HFFc6 (cell line): ENCODE measurements at regions not wholly inside any gene's neighbourhood (a gene's known extent, or its start where the extent isn't known, plus 50 kb on each side); places are given as distances from the start of the nearest gene placed in this dataset.

Source experiments
- DNase-seq: peaks from one replicate; pipeline ENCODE4 v3.0.0-alpha.2; 2018
- H3K27ac Mint-ChIP-seq: 2 replicates; pipeline ENCODE4 v1.8.0; 2020; ENCODE audit warnings: mild to moderate bottlenecking, mixed read lengths
- H3K27me3 Mint-ChIP-seq: 2 replicates; pipeline ENCODE4 v1.8.0; 2021; ENCODE audit warnings: mild to moderate bottlenecking, moderate library complexity, mixed read lengths; ENCODE audit not compliant: insufficient read depth
- H3K36me3 Mint-ChIP-seq: 2 replicates; pipeline ENCODE4 v1.8.0; 2021; ENCODE audit warnings: low read depth, mixed read lengths
- H3K4me1 Mint-ChIP-seq: 2 replicates; pipeline ENCODE4 v1.8.0; 2020; ENCODE audit warnings: low read depth, mixed read lengths
- H3K4me3 Mint-ChIP-seq: 2 replicates; pipeline ENCODE4 v1.8.0; 2020; ENCODE audit warnings: mild to moderate bottlenecking, moderate library complexity, mixed read lengths
- H3K9me3 Mint-ChIP-seq: 2 replicates; pipeline ENCODE4 v1.8.0; 2020; ENCODE audit warnings: mild to moderate bottlenecking, mixed read lengths
- TF ChIP-seq, protein P1 (sequence below): fragments of 200-600 bp; sonication (generic); IDR thresholded peaks from 2 replicates; pipeline ENCODE4 v1.5.0; 2021; ENCODE audit warnings: antibody characterized with exemption, mild to moderate bottlenecking

DNA sequence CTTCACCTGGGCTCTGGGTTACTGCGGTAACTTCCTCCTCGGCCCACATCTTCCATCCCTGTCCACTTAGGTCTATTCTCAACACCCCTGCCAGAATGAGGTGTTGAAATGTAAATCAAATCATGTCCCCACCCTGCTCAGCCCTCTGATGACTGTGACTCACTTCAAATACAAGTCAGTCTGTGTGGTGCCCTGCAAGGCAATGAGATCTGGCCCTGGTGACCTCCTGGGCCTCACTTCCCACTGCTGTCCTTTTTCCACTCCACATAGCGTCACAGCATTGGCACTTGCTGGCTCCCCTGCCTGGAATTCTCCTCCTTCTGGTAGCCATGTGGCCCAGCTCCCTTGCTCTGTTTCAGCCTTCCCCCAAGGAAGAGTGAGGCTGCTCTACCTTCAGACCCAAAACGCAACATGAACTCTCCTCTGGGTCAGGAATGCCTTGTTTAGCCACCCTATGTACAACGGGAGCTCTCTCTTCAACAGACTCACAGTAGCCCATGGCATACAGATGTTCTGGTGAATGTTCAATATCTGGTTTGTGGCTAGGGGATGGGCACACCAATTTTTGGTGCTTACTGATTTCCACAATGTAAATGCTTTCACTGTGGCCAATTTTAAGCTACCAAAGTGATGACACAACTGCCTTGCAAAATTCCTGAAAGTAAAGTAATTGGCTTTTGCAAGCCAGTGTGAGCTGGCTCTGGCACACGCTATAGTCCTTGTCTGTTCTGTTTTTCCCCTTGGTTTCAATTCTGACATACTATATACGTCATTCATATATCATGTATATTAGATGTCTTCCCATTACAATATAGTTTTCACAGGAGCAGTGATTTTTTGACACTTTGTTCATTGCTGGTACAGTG is 550.3 kb upstream of the HS6ST1 start:
- Mint-ChIP-seq H3K4me1 (no peaks in the 10 kb centered on the region), H3K36me3 (no peaks in the 10 kb centered on the region), H3K27me3 (no peaks in the 10 kb centered on the region), H3K9me3 (peaks cover 34% of the 10 kb centered on the region), H3K27ac (no peak overlapping the region), H3K4me3 (no peak overlapping the region)
- TF ChIP-seq, protein P1, sequence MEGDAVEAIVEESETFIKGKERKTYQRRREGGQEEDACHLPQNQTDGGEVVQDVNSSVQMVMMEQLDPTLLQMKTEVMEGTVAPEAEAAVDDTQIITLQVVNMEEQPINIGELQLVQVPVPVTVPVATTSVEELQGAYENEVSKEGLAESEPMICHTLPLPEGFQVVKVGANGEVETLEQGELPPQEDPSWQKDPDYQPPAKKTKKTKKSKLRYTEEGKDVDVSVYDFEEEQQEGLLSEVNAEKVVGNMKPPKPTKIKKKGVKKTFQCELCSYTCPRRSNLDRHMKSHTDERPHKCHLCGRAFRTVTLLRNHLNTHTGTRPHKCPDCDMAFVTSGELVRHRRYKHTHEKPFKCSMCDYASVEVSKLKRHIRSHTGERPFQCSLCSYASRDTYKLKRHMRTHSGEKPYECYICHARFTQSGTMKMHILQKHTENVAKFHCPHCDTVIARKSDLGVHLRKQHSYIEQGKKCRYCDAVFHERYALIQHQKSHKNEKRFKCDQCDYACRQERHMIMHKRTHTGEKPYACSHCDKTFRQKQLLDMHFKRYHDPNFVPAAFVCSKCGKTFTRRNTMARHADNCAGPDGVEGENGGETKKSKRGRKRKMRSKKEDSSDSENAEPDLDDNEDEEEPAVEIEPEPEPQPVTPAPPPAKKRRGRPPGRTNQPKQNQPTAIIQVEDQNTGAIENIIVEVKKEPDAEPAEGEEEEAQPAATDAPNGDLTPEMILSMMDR = no peak
- DNase-seq = no peak

DNA sequence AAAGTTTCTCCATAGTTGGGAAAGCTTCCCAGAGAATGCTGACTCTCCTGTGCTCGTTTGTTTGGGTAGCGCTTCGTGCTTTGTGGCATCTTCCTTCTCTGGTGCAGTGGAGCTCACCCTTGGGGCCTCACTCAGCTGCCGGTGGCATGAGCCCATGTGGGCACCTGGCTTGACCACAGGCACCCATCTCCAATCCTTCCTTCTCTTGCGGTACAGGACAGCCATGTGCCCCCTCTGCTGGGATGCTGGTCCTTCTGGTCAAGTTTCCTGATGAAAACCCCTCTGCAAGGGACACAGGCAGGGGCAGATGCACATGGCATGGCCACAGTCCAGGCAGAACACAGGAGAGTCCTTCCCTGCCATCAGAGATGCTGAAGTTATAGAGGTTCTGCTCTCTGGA is 555.9 kb upstream of the HS6ST1 start:
- H3K4me1 Mint-ChIP-seq = no peaks in the 10 kb centered on the region
- no peak overlapping the region for H3K4me3 Mint-ChIP-seq
- no peaks in the 10 kb centered on the region for H3K36me3 Mint-ChIP-seq
- peaks cover 41% of the 10 kb centered on the region for H3K9me3 Mint-ChIP-seq
- H3K27me3 Mint-ChIP-seq = no peaks in the 10 kb centered on the region; the same call in 1 of the 2 replicates
- H3K27ac Mint-ChIP-seq = no peak overlapping the region
- no peak for DNase-seq
- TF ChIP-seq, protein P1 = no peak

DNA sequence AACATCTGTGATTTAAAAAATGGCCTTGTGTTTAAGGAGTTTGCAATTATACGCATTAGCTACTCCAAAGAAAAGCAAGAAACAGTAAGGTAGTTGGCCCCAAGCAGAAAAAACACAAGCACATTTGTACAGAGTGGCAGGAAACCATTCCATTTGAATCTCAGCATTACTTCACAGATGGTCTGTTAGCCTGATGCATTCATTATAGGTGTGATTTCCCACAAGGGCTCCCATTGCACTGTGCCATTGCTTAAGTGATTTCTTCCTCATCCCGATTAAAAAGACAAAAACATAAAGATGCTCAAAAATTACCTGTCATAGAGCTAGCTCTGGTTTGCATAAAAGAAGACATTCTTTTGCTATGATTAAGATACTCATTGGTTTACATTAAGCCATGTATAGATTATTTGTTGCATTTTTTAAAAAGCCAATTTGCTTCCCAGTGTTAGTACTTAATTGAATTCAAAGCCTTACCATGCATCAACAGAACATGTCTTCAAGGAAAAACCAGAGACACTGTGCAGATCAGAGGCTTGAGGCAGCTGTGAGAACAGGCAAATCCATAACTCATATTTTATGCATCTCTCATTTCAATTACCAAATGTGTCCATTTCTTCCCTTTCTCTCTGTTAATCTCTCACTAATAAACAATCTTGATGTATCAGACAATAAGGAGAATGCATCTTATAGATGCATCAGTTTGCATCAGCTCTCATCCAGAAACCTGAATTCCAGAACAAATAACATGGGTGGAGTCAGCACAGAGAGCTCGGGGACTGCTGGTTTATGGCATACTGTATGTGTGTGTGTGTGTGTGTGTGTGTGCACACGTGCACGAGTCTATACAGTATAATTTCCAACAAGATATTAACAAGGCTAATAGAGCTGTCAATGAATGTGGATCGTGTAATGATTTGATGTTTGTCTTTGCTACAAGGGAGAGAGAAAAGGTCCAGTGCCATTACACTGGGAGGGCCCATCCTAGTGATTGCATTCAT is 558.6 kb upstream of the HS6ST1 start:
- Mint-ChIP-seq H3K27ac (no peak overlapping the region), H3K4me3 (no peak overlapping the region), H3K27me3 (no peaks in the 10 kb centered on the region; the same call in 1 of the 2 replicates), H3K36me3 (no peaks in the 10 kb centered on the region), H3K9me3 (peaks cover 44% of the 10 kb centered on the region), H3K4me1 (no peaks in the 10 kb centered on the region)
- no peak for DNase-seq
- TF ChIP-seq, protein P1 = no peak

DNA sequence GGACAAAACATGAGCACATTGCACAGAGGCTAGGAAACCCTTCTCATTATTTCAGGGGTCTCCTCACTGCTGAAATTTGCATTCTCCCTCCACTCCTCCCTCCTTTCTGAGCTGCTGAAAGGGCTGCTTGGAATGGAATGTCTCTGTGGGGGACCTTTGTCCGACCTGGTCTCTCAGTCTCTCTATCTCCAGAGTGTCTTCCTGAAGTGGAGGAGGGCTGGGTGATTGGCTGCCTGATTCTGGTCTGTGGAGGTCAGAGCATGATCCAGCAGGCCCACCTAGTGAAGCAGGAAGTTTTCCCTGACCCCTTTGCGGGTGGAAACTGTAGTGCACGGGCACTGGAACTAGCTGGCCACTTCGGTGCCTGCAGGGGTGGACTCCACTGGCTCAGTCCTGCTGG is 560.5 kb upstream of the HS6ST1 start:
- Mint-ChIP-seq H3K4me3 (no peak overlapping the region), H3K36me3 (no peaks in the 10 kb centered on the region), H3K27me3 (no peaks in the 10 kb centered on the region; the same call in 1 of the 2 replicates), H3K4me1 (no peaks in the 10 kb centered on the region), H3K9me3 (peaks cover 38% of the 10 kb centered on the region), H3K27ac (no peak overlapping the region)
- TF ChIP-seq, protein P1 = no peak
- DNase-seq = no peak

DNA sequence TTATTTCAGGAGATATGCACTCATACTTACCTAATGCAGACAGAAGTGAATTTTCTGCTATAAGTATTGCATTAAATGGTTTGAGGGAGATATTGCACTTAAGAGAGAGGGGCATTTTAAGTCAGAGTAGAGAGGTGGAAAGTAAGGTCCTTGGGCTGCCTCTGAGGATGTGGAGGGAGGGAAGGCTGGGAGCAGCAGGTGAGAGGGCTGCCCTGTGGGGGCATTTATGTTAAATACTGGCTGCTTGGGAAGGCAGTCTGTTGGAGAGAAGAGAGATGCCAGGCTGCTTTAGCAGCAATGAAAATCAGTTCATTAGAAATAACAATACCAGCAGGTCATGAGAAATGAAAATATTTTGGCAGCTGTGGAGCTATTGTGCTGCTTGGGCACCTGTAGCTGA is 576.2 kb upstream of the HS6ST1 start:
- H3K36me3 Mint-ChIP-seq = no peaks in the 10 kb centered on the region
- H3K27me3 Mint-ChIP-seq = peaks cover 4% of the 10 kb centered on the region

More for the DNA sequence above, 576.2 kb upstream of the HS6ST1 start:
- Mint-ChIP-seq H3K27ac (no peak overlapping the region), H3K4me3 (no peak overlapping the region), H3K4me1 (no peaks in the 10 kb centered on the region), H3K9me3 (peaks cover 49% of the 10 kb centered on the region)
- TF ChIP-seq, protein P1 = no peak
- DNase-seq = no peak
